ENCODE measurements at regions not wholly inside any gene's neighbourhood (a gene's known extent, or its start where the extent isn't known, plus 50 kb on each side); places are given as distances from the start of the nearest gene placed in this dataset.

DNA sequence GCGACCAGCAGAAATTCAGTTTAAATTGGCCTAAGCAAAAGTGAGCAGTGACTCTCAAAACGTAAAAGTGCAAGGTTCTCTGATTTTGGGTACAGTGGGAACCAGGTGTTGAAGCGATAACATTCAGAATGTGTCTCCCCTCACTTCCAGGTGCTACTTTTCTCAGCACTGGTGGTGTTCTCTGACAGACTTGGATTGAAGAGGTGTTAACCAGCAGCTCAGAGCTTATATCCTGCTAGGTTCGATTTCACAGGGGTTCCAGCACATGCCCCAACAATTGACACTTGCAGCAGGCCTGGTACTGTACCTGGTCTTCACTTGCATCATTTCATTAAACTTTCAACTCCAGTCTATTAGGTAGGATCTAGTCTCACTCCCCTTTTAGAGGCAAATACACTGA is 680.2 kb downstream of the VRK1 start:
- no peak for DNase-seq (ENCODE audit: low read depth)

DNA sequence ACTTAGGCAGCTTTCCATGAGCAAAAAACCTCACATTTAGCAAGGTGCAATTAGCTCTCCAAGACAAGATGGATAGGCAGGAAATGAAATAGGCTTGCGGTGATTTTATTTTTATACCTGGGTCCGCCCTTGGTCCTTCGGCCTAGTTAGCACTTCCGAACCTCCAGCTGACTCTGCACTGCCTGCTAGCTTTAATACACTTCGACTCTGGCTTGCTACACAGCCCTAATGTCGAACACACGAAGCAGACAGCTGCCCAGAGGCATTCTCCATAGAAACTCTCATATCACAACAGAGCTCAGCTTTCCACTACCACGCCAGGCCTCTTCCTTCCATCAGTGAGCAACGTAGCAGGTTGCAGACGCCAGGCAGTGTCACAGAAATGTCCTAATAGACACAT is 688.0 kb downstream of the VRK1 start:
- DNase-seq (ENCODE audit: low read depth) = no peak

DNA sequence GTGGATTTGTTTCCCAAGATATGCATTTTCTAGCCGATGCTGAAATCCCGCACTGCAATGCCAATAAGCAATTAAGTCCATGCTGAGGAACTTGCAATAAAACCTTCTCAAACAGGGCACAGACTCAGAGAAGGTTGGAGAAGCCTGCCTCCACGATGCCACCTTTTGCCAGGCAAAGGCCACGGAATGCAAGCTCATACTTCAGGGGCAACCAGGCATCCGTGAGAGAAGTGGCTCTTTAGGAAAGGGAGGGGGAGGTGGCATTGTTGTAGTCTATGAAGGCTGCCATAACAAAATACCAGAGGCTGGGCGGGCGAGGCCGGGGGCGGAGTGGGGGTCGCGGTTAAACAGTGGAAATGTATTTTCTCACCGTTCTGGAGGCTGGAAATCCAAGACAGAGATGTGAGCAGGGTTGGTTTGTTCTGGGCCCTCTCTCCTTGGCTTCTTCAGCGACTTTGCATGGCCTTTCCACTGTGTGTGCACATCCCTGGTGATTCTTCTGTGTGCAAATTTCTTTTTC is 689.5 kb downstream of the VRK1 start:
- no peak for DNase-seq (ENCODE audit: low read depth)

GRCh38 chr14:97489750-97490149 is 692.6 kb downstream of the VRK1 start:
- no peak for DNase-seq (ENCODE audit: low read depth)

- DNase-seq (ENCODE audit: low read depth) = no peak
These were observed 693.4 kb downstream of the VRK1 start for GRCh38 chr14:97490521-97491070.

DNA sequence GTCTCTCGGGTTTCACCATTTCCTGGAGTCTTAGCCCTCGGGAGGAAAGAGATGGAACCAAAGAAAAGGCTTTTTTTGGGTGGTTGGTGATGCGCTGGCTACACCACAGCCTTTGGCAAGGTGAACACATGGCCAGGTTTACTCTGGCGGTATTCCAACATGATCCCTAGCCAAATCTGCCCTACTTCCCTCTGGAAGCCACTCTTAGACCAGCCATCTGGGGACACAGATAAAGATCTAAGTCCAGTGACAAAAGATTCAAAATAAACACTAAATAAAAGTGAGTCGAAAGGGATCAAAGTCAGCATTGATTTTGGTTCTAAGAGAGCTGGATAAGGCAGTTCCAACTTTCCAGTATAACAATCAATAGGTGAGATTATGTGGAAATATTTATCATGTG is 694.5 kb downstream of the VRK1 start:
- DNase-seq (ENCODE audit: low read depth) = no peak

DNA sequence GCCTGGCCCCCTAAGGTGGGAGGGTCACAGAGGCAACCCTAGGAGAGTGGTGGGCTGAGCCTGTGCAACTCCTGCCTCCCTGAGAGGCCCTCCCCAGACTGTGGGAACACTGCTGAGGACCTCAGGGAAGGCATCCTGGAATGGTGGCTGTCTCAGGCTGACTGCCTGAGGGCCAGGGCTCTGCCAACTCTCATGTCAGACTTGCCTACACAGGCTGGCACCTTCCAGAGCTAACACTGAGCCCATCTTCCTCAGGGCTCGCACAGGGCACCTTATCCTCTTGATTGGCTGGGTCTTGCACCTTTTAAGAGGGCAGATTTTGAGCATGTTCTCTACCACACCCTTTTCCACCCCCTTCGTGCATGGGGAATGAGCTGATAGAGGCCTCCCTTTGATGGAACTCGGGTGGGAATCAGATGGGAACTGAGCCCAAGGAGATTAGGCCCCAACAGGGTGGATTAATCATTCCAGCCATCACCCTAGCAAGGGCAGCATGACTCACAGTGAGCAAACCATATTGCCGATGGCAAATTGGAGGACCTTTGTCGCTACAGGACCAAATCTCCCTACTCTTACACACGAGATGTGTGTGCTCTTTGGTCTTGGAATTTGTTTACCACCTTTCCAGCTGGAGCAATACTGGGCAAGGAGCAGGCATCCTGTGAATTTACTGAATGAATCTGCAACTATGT is 702.8 kb downstream of the VRK1 start:
- no peak for DNase-seq (ENCODE audit: low read depth)

- DNase-seq (ENCODE audit: low read depth) = no peak
These were observed 709.4 kb downstream of the VRK1 start for GRCh38 chr14:97506626-97507025.

- DNase-seq (ENCODE audit: low read depth) = no peak
These were observed 716.7 kb downstream of the VRK1 start for GRCh38 chr14:97513891-97514290.

- DNase-seq (ENCODE audit: low read depth) = no peak
These were observed 720.5 kb downstream of the VRK1 start for GRCh38 chr14:97517566-97518234.

DNA sequence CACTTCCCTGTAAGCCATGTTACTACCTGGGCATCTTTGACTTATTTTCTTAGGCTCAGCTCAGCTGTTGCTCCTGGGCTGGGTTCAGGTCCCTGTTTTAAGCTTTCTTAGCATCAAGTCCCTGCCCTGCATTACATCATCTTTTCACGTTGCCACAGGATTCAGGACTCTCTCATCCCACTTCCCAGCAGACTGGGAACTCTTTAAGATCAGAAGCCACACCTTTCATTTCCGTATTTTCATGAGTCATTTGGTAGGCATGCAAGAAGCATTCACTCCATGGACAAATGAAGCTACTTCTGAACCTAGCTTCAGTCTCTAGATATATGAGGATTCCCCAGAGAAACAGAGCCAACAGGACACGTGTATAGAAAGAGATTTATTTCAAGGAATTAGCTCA is 726.8 kb downstream of the VRK1 start:
- no peak for DNase-seq (ENCODE audit: low read depth)

GRCh38 chr14:97524589-97525319 is 727.6 kb downstream of the VRK1 start:
- no peak for DNase-seq (ENCODE audit: low read depth)

GRCh38 chr14:97527993-97528392 is 730.8 kb downstream of the VRK1 start:
- no peak for DNase-seq (ENCODE audit: low read depth)

- DNase-seq (ENCODE audit: low read depth) = no peak
These were observed 734.9 kb downstream of the VRK1 start for GRCh38 chr14:97532052-97532451.

GRCh38 chr14:97536421-97536820 is 739.2 kb downstream of the VRK1 start:
- DNase-seq (ENCODE audit: low read depth) = no peak

DNA sequence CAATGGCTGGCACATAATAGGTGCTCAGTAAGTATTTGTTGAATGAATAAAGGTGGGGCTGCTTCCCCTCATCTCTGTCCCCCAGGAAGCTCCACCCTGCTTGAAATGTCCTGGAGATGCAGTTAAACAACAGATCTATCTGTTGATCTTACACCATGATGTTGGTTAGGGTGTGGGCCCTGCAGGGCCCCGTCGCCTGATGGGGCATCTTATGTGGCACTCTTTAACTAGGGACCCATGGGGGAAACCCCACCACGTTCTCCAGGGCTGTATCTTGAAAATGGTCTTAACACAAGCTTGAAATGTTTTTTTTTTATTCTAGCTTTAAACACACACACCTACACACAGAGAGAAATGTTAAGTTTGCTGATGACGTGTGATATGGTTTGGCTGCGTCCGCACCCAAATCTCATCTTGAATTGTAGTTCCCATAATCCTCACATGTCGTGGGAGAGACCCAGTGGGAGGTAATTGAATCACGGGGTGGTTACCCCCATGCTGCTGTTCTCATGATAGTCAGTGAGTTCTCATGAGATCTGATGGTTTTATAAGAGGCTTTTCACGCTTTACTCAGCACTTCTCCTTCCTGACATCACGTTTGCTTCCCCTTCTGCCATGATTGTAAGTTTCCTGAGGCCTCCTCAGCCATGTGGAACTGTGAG is 741.7 kb downstream of the VRK1 start:
- DNase-seq (ENCODE audit: low read depth) = no peak

GRCh38 chr14:97539411-97539795 is 742.2 kb downstream of the VRK1 start:
- DNase-seq (ENCODE audit: low read depth) = no peak

DNA sequence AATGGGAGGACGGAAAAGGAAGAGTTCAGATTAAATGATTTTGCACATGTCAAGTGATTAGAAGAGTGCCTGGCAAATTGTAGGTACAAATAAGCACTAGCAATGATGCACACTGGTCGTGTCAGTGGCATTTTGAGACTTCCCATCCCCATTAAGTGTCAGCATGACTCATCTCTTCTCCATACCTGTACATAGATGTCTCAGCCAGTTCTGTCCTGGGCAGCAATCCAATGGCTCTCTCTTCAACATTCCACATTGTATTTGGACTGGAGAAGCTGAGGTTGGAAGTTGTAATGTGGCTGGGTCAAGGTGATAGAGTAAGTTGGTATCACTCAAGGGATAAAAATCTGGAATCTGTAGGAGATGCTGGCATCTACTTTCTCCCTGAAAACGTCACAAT is 742.7 kb downstream of the VRK1 start:
- DNase-seq (ENCODE audit: low read depth) = no peak

GRCh38 chr14:97543221-97543620 is 746.0 kb downstream of the VRK1 start:
- DNase-seq (ENCODE audit: low read depth) = no peak

- DNase-seq (ENCODE audit: low read depth) = no peak
These were observed 746.6 kb downstream of the VRK1 start for GRCh38 chr14:97543816-97544215.

DNA sequence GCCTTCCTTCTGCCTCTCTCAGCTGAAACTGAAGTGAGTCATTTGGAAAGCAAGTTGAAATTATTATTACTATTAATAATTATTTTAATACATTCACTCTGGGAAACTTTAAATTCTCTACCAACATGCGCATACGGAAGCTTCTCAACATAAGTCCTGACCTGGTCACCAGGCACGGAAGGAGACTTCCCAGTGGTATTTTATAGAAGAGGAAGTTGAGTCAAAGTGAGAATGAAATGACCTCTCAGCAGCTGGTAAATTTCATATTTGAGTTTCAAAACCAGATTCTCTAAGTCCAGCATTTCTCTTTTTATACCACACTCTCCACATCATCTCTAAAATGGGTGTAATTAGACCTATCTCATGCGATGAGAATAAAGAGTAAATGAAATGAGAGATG is 747.4 kb downstream of the VRK1 start:
- DNase-seq (ENCODE audit: low read depth) = no peak

All from myocyte (in vitro differentiated cells).